Fibroblast of pulmonary artery (primary cell): ENCODE measurements at regions not wholly inside any gene's neighbourhood (a gene's known extent, or its start where the extent isn't known, plus 50 kb on each side); places are given as distances from the start of the nearest gene placed in this dataset.

ENCODE experiments used
- DNase-seq: peaks from one replicate; pipeline ENCODE4 v3.0.0-alpha.2; 2010; ENCODE audit warnings: low read depth
- H3K4me3 ChIP-seq: replicated peaks from 2 replicates; pipeline ENCODE4 v1.5.1; 2011; ENCODE audit warnings: low read depth, mild to moderate bottlenecking, control low read depth, low read length, moderate library complexity
- TF ChIP-seq, protein P1 (sequence below): IDR thresholded peaks from 2 replicates; pipeline ENCODE4 v1.5.1; 2011; ENCODE audit warnings: mild to moderate bottlenecking, control low read depth, low read length, inconsistent platforms; ENCODE audit errors: missing control alignments

- TF ChIP-seq, protein P1, sequence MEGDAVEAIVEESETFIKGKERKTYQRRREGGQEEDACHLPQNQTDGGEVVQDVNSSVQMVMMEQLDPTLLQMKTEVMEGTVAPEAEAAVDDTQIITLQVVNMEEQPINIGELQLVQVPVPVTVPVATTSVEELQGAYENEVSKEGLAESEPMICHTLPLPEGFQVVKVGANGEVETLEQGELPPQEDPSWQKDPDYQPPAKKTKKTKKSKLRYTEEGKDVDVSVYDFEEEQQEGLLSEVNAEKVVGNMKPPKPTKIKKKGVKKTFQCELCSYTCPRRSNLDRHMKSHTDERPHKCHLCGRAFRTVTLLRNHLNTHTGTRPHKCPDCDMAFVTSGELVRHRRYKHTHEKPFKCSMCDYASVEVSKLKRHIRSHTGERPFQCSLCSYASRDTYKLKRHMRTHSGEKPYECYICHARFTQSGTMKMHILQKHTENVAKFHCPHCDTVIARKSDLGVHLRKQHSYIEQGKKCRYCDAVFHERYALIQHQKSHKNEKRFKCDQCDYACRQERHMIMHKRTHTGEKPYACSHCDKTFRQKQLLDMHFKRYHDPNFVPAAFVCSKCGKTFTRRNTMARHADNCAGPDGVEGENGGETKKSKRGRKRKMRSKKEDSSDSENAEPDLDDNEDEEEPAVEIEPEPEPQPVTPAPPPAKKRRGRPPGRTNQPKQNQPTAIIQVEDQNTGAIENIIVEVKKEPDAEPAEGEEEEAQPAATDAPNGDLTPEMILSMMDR = no peak
- DNase-seq = no peak
- H3K4me3 ChIP-seq = no peak overlapping the region
Measured at GRCh38 chr15:87225436-87225835, 1031.1 kb downstream of the NTRK3 start.

DNA sequence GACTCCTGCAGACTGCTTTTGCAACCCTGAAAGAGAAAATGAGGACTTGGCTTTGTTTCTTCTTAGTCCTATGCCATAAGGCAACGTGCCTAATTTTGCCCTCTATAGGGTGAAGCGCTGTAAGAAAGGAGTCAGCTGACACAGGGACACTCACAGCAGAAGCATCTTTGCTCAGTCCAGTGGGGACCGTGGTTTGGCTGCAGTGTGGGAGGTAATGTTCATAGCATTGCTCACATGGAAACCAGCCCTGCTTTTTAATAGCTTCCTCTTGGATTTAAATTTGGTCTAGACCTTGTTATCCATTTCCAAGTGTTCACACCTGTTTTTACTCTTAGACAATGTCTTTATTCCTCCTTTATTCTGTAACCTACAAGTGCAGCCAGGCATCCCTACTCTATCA is 1032.1 kb downstream of the NTRK3 start:
- DNase-seq = no peak
- TF ChIP-seq, protein P1 = no peak
- H3K4me3 ChIP-seq = no peak overlapping the region

DNA sequence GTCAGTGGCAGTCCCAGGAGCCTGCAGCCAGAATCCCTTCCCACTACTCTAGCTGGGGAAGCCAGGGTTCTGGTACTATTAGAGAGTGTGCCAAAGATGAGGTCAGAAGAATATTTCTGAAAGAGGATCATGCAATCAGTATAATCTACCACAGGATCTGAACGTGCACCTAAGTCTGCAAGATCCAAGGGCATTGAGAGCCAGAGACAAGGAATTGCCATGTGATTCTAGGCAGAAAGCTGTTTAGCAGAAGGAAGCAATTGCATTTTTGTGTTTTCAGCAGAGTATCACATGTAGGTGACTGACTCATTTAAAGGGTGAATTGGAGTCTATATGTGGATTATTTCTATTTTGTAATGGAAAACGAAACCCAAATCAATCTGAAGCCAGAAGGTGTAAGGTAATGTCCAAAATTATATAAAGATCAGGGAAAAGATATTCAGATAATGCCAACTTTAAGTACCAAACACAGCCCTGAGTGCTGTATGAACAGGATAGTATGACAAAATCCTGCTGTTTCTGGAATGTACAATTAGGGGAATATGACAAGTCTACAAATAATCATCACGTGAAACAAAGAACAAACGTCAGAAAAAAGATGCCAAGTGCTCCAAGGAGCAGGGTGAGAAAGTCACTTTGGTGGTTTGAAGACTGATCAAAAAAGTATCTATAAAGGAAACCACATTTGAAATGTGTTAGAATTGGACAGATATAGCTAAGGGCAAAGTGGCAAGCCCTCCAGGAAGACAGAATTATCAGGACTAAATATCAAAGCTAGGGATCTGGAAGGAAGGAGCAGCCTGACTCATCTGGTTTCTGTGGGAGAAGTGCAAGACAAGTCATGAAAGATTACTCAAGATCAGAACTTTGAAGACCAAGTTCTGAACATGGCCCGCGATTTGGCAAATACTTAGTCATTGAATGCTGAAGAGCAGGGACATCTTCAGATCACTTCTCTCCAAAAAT is 1036.6 kb downstream of the NTRK3 start:
- DNase-seq = no peak
- no peak overlapping the region for H3K4me3 ChIP-seq
- TF ChIP-seq, protein P1 = no peak

DNA sequence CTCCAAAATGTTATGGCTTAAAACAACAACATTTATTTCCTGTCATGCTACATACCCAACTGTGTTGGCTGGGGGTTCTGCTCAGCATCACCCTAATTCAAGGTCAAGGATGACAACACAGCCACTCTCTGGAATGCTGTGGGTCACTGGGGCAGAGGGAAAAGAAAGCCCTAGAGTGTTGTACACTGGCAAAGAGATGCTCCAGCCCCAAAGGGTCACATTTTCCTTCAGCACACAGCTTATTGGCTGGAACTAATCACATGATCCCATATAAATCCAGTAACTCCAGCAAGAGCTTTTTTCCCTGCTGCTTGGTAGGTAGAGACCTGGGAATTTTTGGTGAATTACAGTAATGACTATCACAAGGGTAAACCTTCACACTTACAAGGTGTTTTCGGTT is 1041.4 kb downstream of the NTRK3 start:
- no peak overlapping the region for H3K4me3 ChIP-seq
- TF ChIP-seq, protein P1 = no peak
- no peak for DNase-seq

DNA sequence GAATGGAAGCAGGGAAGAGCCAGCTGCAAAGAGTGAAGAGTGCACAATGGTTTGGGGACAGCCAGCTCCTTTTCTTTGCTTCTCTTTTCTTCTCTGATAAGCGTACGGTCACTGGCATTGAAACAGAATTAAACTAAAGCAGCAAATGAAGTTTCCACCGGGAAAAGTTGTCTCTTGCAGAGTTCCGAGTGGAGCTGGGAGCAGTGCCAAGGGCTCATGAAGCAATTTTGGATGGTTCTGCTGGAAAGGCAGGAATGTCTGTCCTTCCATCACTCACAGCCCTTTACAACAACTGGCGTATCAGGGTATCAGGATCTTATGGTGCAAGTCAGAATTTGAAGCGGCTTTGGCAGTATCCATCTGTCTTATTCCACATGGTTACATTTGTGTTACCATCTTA is 1042.9 kb downstream of the NTRK3 start:
- no peak for DNase-seq
- no peak overlapping the region for H3K4me3 ChIP-seq
- TF ChIP-seq, protein P1 = no peak

DNA sequence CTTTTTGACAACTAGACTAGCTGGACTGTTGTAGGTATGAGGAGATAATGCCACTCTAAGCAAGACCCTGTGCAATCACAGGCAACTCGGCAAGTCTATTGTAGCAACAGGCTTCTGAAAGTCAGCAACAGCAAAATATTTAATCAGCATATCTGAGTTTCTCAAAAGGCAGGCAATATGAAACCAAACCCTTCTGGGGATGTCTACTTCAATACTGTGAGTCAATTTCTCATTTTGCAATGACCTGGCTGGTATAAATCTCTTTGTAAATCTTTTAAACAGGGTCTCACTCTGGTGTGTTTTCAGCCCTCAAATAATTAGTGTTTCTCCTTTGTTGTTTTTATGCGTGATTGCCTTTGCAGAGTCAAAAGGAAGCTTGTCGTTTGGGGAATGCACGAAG is 1044.5 kb downstream of the NTRK3 start:
- DNase-seq = no peak
- TF ChIP-seq, protein P1 = no peak
- no peak overlapping the region for H3K4me3 ChIP-seq

DNA sequence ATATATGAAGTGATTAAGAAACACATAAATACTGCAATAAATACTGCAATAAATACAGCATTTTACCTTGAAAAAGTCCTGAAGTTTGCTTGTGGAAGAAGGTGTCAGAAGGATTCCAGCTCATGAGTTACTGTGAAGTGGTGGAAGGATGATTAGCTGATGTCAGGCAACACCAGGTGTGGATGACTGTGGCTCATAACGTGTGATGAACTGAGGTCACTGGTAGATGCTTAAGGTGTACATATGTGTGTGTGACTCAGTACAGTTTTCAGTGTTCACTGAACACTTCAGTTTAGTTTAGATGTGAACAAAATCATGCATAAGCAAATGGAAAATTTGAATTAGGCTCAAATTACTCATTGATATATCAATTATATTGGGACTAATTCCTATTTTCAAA is 1045.0 kb downstream of the NTRK3 start:
- TF ChIP-seq, protein P1 = no peak
- H3K4me3 ChIP-seq = no peak overlapping the region
- no peak for DNase-seq
